HG03354 (cell line): ENCODE measurements at regions not wholly inside any gene's neighbourhood (a gene's known extent, or its start where the extent isn't known, plus 50 kb on each side); places are given as distances from the start of the nearest gene placed in this dataset.
"Not testable (repeated sequence)": the region's sequence is repeated elsewhere in the genome, so short reads cannot be mapped to it uniquely, and the experiment has no call there.

Source experiments
- ATAC-seq: cut with Tn5 transposase; IDR thresholded peaks from one replicate; pipeline ENCODE4 v1.9.1; 2021; ENCODE audit warnings: mild to moderate bottlenecking; ENCODE audit not compliant: unreplicated experiment, poor library complexity, severe bottlenecking

DNA sequence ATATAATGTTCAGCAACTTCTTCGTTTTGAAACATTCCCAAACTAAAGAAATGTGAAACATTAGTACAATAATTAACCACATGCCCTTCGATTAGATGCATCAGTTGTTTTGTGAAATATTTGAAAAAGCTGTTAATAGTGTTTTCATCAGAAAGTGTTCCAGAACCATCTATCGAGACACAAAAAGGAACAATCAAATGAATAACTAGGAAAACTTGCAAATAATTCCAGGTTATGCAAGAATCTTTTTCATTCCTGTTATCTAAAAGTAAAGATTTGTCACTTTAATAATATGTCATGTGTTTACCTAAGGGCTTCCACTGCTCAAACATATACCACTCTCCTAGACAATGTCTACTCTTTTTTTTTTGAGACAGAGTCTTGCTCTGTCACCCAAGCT lies 904.2 kb upstream of the MIR17HG start:
- ATAC-seq: no peak

DNA sequence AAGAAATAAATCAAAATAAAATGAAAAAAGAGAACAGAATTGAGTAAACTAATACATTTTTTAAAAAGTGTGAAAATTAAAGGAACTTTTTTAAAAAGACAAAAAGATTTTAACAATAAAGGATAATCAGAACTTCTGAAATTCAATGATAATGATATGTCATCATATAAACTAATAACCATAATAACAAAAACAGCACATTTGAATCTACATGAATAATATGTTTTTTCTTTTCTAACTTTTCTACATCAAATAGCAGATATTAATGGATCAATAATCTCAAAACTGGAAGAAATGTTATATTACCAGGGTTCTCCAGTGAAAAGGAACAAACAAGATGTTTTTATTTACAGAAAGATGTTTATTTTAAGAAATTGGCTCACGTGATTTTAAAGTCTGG lies 903.3 kb upstream of the MIR17HG start:
- no peak for ATAC-seq

DNA sequence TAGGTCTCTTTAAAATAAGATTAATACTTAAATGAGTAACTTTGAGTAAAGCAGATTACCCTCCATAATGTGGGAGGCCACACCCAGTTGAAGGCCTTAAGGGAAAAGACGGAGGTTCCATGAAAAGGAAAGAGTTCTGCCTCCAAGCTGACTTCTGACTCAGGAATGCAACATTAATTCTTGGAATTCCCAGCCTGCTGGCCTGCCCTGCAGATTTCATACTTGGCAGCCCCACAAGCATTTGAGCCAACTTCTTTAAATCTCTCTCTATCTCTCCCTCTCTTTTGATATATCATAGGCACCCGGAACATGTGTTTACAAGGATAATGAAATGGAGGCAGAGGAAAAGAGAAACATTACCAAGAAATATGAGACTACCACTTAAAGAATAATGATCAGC lies 902.3 kb upstream of the MIR17HG start:
- ATAC-seq: no peak

DNA sequence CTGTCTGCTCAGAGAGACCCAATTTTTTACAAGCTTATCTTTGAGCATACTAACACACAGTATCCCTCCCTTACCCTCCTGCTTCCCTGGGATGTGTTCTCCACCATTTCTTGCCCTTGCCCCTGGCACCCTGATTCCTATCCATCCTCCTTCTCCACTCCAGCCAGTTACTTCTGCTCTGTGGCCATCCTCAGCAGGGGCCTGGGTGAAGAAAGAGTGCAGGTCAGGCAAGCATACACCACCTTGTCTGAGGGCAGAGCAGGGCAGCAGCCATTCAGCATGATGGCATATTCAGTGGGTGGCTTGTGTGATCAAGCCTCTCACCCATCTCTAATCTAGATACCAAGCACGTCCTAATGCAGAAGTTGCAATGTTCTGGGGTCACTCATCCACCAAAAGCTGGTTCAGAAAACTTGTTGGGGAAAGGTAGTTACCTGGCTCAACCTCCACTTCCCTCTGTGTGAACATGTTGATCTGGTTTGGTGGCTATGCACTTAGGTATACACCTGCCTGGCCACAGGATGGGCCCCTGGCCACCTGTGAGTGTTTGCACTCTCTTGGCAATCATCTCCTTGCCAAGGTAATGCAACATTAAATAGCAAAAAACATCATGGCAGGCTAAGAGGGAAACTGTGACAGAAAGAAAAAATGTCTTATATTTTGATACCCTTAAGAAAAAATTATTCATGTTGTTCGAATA lies 900.3 kb upstream of the MIR17HG start:
- no peak for ATAC-seq

GRCh38 chr13:90447734-90448101 lies 899.8 kb upstream of the MIR17HG start:
- no peak for ATAC-seq

DNA sequence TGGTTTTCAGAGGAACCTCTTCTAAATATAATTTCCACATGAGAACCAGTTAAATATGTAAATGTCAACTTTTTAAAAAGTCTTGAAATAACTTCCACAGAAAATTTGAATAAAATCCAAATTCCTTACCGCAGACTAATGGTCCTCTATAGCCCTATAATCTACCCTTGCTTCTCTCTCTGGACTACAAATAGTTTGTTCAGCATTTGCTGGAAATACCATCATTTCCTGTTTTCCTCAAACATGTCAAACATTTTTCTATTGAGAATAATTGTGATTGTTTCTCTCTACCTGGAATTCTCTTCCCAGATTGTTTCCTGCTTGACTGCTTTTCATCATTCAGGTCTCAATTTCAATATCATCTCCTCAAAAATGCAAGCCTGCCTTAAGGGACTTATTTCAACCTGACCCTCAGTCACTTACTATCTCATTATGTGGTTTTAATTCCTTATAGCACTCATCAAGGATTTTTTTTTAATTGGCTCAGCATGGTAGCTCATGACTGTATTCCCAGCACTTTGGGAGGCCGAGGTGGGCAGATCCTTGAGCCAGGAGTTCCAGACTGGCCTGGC lies 898.9 kb upstream of the MIR17HG start:
- no peak for ATAC-seq

DNA sequence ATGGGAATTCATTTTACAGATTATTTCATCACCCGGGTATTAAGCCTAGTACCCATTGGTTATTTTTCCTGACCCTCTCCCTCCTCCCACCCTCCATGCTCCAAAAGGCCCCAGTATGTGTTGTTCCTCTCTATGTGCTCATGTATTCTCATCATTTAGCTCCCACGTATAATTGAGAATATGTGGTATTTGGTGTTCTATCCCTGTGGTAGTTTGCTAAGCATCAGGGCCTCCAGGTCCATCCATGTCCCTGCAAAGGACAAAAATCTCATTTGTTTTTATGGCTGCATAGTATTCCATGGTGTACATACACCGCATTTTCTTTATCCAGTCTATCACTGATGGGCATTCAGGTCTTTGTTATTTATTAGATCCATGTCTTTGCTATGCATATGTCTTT lies 894.1 kb upstream of the MIR17HG start:
- no peak for ATAC-seq

DNA sequence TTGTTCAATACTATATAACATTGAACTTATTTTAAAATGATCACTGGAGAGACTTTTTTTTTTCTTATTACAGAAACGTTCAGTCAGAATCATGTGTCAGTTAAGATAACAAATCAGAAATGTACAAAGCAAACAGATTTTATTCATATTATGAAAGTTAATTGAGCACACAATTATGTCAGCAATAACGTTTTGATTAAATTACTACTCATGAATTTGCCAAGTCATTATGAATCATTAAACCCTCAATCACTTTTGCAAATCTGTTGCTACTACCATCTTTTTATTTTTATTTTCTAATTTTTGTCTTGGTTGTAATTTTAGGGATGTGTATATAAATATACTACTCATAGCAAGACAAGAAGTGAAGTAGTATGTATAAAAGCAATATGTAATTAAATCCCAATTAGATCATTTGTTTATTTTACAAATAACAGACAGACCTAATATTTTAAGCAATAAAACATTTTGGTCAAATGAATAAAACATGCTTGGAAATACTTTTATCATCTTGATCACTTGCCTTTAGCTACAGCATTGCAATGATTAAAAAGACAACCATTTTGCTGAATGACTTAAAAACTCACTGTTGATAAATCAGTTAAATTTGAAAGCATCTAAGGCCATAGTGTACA lies 893.4 kb upstream of the MIR17HG start:
- no peak for ATAC-seq

GRCh38 chr13:90455067-90455466 lies 892.4 kb upstream of the MIR17HG start:
- ATAC-seq: no peak

- ATAC-seq: no peak
Measured at GRCh38 chr13:90455823-90456222, 891.7 kb upstream of the MIR17HG start.

DNA sequence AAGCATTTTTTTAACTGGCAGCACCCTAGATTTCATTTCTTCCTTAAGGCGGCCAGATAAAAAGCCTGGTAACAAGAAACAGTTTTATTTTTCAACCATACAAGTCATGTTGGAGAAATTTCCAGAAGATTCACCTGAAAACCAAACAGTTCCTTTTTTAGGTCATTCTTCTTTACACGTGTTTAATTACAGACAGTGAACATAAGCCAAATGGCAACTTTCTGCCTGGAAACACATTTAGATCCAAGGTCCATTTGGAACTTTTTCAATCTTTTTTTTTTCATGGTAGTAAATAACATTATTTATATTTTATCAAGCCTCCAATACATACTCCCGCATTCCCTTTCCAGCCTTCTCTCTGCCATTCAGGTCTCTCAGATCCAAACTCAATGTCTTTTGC lies 886.1 kb upstream of the MIR17HG start:
- no peak for ATAC-seq

DNA sequence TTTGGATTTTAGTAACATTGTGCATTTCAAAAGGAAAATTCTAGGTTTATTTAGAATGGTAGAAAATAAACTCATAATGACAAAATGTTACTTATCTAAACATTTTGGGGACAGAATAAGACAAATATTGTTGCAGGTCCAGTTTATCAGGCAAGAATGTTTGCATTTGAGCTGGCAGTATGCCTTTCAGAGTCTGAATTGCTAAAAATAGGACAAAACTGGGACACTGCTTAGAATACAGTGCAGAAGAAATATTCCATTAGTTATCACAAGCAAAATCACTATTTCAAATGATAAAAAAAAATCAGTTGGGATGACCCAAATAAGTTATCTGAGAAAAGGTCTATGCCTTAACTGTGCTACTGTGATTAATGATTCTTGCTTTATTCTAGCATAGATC lies 870.3 kb upstream of the MIR17HG start:
- no peak for ATAC-seq

- no peak for ATAC-seq
Measured at GRCh38 chr13:90483906-90484305, 863.6 kb upstream of the MIR17HG start.

GRCh38 chr13:90485436-90485835 lies 862.1 kb upstream of the MIR17HG start:
- no peak for ATAC-seq

- ATAC-seq: no peak
Measured at GRCh38 chr13:90492872-90493271, 854.6 kb upstream of the MIR17HG start.

DNA sequence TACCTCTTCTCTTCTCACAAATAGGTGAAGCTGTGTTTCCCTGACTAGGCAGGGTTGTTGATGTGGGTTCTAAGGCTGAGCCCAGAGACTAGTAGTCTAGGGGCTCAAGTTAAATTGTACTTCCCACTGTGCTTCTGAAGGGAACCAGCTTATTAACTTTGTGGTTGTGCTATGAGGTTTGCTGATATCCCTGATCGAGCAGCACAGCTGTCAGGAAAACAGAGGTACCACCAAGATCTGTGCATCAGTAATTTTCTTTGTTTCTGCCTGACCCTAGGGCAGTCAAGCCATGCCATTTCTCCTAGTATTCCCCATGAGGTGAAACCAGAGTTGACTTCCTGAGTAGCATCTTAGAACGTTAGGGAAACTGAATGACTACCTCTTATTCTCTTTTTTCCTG lies 853.8 kb upstream of the MIR17HG start:
- ATAC-seq: no peak

DNA sequence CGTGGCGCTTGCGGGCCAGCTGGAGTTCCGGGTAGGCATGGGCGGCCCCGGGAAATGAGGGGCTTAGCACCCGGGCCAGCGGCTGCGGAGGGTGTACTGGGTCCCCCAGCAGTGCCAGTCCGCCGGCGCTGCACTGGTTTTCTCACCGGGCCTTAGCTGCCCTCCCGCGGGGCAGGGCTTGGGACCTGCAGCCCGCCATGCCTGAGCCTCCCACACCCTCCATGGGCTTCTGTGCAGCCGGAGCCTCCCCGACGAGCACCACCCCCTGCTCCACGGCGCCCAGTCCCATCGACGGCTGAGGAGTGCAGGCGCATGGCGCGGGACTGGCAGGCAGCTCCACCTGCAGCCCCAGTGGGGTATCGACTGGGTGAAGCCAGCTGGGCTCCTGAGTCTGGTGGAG lies 852.6 kb upstream of the MIR17HG start:
- ATAC-seq: not testable (repeated sequence)

DNA sequence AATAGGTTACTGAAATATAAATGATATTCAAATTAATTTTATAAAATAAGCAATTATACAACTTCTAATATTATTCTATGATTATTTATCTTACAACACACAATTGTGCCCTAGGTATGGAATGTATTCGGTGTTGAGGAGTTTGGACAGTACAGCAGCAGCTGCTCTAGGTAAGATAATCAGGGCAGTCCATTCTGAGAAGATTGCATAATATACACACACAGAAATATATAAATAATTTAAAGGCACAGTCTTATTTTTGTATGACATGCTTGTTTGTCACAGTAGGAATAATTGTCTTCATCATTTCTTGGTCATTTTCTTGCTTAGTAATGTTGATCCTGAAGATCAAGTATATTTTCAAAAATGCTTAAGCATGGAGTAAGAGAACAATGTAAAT lies 849.4 kb upstream of the MIR17HG start:
- ATAC-seq: no peak

DNA sequence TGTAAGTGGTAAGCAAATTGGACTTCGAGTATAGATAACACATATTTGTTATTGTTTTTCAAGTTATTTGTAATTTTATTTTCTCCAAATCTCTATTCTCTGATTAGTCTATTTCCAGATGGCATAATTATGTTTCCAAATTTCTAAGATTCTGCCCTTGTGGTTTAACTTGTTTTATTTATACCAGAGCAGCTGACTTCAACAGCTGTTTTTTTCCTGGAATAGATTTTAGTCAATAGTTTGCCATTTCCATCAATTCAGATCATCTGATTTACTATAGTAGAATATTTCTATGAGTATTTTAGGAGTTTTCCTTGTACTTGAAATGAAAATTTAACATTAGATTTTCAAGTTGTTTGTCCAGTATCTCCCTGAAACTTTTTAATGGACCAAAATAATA lies 848.7 kb upstream of the MIR17HG start:
- ATAC-seq: no peak

DNA sequence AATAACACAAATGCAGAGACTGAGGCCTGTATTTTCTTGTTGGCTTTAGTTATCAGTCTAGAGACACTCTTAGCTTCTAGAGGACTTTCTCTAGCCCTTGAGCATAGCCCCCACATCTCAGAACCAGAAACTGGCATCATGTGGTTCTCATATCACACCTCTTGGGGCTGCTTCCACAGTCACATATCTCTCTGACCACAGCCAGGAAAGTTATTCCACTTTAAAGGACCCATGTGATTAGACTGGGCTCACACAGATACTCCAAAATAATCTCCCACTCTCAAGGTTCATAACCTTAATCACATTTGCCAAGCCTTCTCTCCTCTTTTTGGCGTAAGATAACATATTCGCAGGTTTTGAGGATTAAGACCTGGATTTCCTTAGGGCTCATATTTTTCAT lies 846.9 kb upstream of the MIR17HG start:
- ATAC-seq: no peak

DNA sequence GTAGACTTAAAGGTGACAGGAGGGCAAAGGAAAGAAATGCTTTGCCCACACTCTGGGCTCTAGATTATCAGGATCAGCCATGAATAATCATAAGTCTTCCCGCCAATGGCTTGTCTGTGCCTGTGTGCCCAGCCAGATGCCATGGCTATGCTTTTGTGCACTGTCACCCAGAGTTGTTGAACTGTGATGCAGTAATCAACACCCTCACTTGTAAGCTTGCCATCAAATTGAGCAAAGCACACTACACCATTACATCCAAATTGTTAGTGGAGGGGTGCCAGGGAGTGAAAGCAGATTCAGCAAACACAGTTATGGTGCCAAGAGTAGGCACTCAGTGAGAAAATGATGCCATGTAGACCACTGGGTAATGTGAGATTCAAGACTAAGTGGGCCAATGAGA lies 845.3 kb upstream of the MIR17HG start:
- ATAC-seq: no peak

DNA sequence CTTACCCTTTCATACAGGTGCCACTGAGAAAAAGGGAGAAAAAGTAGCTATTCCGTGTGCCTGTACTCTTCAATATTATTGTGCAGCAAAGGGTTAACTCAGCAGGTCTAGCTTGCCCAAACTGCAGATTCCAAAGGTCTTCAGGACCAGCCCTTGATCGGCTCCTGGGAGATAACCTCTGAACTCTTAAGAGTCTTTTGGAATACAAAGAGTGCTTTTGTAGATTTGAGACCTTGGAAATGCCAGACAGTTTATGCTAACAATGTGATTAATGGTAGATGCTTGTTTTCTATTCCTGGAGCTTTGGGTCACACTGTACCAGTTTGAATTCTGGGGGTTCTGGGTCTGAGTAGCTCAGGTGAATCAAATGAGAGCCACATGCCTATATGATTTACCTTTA lies 844.7 kb upstream of the MIR17HG start:
- ATAC-seq: no peak
